Erythroblast (primary cell): ENCODE measurements at regions not wholly inside any gene's neighbourhood (a gene's known extent, or its start where the extent isn't known, plus 50 kb on each side); places are given as distances from the start of the nearest gene placed in this dataset.

Source experiments
- GATA1 ChIP-seq: IDR thresholded peaks from 2 replicates; pipeline ENCODE4 v1.6.1; 2011; ENCODE audit warnings: low read depth, mild to moderate bottlenecking, control low read depth, low read length, moderate library complexity
- POLR2A ChIP-seq: IDR thresholded peaks from 2 replicates; pipeline ENCODE4 v1.6.1; 2011; ENCODE audit warnings: mild to moderate bottlenecking, low read length

- TF ChIP-seq POLR2A (no peak), GATA1 (no peak)
Observed at GRCh38 chr12:47473091-47473490, 232.7 kb downstream of the RPAP3 start.
